ENCODE measurements at regions not wholly inside any gene's neighbourhood (a gene's known extent, or its start where the extent isn't known, plus 50 kb on each side); places are given as distances from the start of the nearest gene placed in this dataset.

DNA sequence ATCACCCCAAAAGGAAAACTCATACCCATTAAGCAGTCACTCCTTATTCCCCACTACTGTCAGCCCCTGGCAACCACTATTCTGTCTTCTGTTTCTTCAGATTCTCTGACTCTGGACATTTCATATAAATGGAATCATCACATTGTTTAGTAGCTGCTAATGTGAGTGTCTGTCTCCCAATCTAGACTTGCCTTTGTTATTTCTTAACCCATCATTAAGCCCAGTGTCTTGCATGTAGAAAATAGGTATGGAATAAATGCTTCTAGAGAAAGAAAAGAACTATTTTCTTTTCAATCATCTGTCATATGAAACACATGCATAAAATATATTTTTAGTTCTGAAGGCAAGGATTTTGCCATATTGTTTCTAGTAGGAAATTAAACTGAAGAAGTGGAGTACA lies 610.0 kb downstream of the PLPP3 start:
- TF ChIP-seq, protein P1, sequence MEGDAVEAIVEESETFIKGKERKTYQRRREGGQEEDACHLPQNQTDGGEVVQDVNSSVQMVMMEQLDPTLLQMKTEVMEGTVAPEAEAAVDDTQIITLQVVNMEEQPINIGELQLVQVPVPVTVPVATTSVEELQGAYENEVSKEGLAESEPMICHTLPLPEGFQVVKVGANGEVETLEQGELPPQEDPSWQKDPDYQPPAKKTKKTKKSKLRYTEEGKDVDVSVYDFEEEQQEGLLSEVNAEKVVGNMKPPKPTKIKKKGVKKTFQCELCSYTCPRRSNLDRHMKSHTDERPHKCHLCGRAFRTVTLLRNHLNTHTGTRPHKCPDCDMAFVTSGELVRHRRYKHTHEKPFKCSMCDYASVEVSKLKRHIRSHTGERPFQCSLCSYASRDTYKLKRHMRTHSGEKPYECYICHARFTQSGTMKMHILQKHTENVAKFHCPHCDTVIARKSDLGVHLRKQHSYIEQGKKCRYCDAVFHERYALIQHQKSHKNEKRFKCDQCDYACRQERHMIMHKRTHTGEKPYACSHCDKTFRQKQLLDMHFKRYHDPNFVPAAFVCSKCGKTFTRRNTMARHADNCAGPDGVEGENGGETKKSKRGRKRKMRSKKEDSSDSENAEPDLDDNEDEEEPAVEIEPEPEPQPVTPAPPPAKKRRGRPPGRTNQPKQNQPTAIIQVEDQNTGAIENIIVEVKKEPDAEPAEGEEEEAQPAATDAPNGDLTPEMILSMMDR (IDR thresholded peaks at IDR 0.05), result no peak
- TF ChIP-seq POLR2AphosphoS5 (IDR thresholded peaks at IDR 0.05) (no peak), EP300 (IDR thresholded peaks at IDR 0.05) (no peak), POLR2A (IDR thresholded peaks at IDR 0.05; ENCODE audit: low read depth) (no peak)
- Histone ChIP-seq H3K4me3 (no peak overlapping the region), H3K4me1 (peaks cover 0 to 23% (median 17%) of the 10 kb centered on the region in 4 donors), H3K9me3 (no peaks in the 10 kb centered on the region), H3K27ac (replicated peaks in 1 of 4) (no peak overlapping the region), H3K27me3 (no peaks in the 10 kb centered on the region), H3K36me3 (no peaks in the 10 kb centered on the region)
- intact Hi-C loops (cut with DNase I), result no loop called here
- DNase-seq (ENCODE audit: extremely low spot score), result no peak

GRCh38 chr1:55968661-55969060 lies 610.7 kb downstream of the PLPP3 start:
- intact Hi-C loops (cut with DNase I), result no loop called here
- DNase-seq (ENCODE audit: extremely low spot score), result no peak
- WGBS, result 95% methylated on average over 7 of the region's 7 CpGs

GRCh38 chr1:55965981-55966461 lies 613.3 kb downstream of the PLPP3 start:
- H3K4me1 ChIP-seq, result peaks cover 0 to 11% (median 8%) of the 10 kb centered on the region in 4 donors
- no peak overlapping the region for H3K27ac ChIP-seq (replicated peaks in 1 of 4)
- H3K9me3 ChIP-seq, result no peaks in the 10 kb centered on the region
- H3K27me3 ChIP-seq, result no peaks in the 10 kb centered on the region
- H3K4me3 ChIP-seq, result no peak overlapping the region
- intact Hi-C loops (cut with DNase I), result no loop called here
- TF ChIP-seq POLR2AphosphoS5 (IDR thresholded peaks at IDR 0.05), result no peak
- TF ChIP-seq POLR2A (IDR thresholded peaks at IDR 0.05; ENCODE audit: low read depth), result no peak
- TF ChIP-seq EP300 (IDR thresholded peaks at IDR 0.05), result no peak
- TF ChIP-seq, protein P1 (IDR thresholded peaks at IDR 0.05), result no peak
- 74% methylated on average over 5 of the region's 5 CpGs for WGBS
- DNase-seq (ENCODE audit: extremely low spot score), result no peak
- no peaks in the 10 kb centered on the region for H3K36me3 ChIP-seq

More at GRCh38 chr1:55968661-55969060, 610.7 kb downstream of the PLPP3 start:
- no peak overlapping the region for H3K4me3 ChIP-seq
- H3K9me3 ChIP-seq, result no peaks in the 10 kb centered on the region
- no peaks in the 10 kb centered on the region for H3K27me3 ChIP-seq
- peaks cover 0 to 16% (median 10%) of the 10 kb centered on the region in 4 donors for H3K4me1 ChIP-seq
- H3K27ac ChIP-seq (replicated peaks in 1 of 4), result no peak overlapping the region
- no peaks in the 10 kb centered on the region for H3K36me3 ChIP-seq
- no peak for TF ChIP-seq EP300 (IDR thresholded peaks at IDR 0.05)
- no peak for TF ChIP-seq POLR2AphosphoS5 (IDR thresholded peaks at IDR 0.05)
- TF ChIP-seq, protein P1 (IDR thresholded peaks at IDR 0.05), result no peak
- no peak for TF ChIP-seq POLR2A (IDR thresholded peaks at IDR 0.05; ENCODE audit: low read depth)

GRCh38 chr1:55962472-55962871 lies 616.9 kb downstream of the PLPP3 start:
- no peaks in the 10 kb centered on the region for H3K27me3 ChIP-seq
- H3K27ac ChIP-seq (replicated peaks in 1 of 4), result no peak overlapping the region
- no peaks in the 10 kb centered on the region for H3K9me3 ChIP-seq
- no peak overlapping the region for H3K4me3 ChIP-seq
- WGBS, result 86% methylated on average over 2 of the region's 2 CpGs
- H3K36me3 ChIP-seq, result no peaks in the 10 kb centered on the region
- H3K4me1 ChIP-seq, result no peaks in the 10 kb centered on the region
- no peak for DNase-seq (ENCODE audit: extremely low spot score)
- TF ChIP-seq EP300 (IDR thresholded peaks at IDR 0.05) (no peak), POLR2AphosphoS5 (IDR thresholded peaks at IDR 0.05) (no peak), POLR2A (IDR thresholded peaks at IDR 0.05; ENCODE audit: low read depth) (no peak)
- TF ChIP-seq, protein P1 (IDR thresholded peaks at IDR 0.05), result no peak
- intact Hi-C loops (cut with DNase I), result no loop called here

GRCh38 chr1:55959136-55959548 lies 620.2 kb downstream of the PLPP3 start:
- Histone ChIP-seq H3K27me3 (no peaks in the 10 kb centered on the region), H3K9me3 (no peaks in the 10 kb centered on the region), H3K4me3 (no peak overlapping the region), H3K27ac (replicated peaks in 1 of 4) (no peak overlapping the region), H3K4me1 (no peaks in the 10 kb centered on the region), H3K36me3 (no peaks in the 10 kb centered on the region)
- WGBS, result 75% methylated on average over 3 of the region's 3 CpGs
- DNase-seq (ENCODE audit: extremely low spot score), result no peak
- TF ChIP-seq POLR2A (IDR thresholded peaks at IDR 0.05; ENCODE audit: low read depth), result no peak
- no peak for TF ChIP-seq POLR2AphosphoS5 (IDR thresholded peaks at IDR 0.05)
- no peak for TF ChIP-seq EP300 (IDR thresholded peaks at IDR 0.05)
- TF ChIP-seq, protein P1 (IDR thresholded peaks at IDR 0.05), result no peak
- intact Hi-C loops (cut with DNase I), result no loop called here
